ENCODE measurements at regions not wholly inside any gene's neighbourhood (a gene's known extent, or its start where the extent isn't known, plus 50 kb on each side); places are given as distances from the start of the nearest gene placed in this dataset.

GRCh38 chr18:75783566-75784281 lies 356.2 kb upstream of the SMIM21 start:
- Histone ChIP-seq H3K9me3 (no peaks in the 10 kb centered on the region), H3K4me1 (no peaks in the 10 kb centered on the region), H3K4me3 (no peak overlapping the region), H3K9ac (ENCODE audit: low read depth in 2 of 2, low read length in 2 of 2) (no peak overlapping the region), H3K27me3 (no peaks in the 10 kb centered on the region), H3K36me3 (no peaks in the 10 kb centered on the region), H3K27ac (no peak overlapping the region)
- TF ChIP-seq CTCF (IDR thresholded peaks at IDR 0.05) = no peak
- intact Hi-C loops (cut with DNase I) = no loop called here
- no peak for DNase-seq

- Histone ChIP-seq H3K27me3 (no peaks in the 10 kb centered on the region), H3K4me1 (no peaks in the 10 kb centered on the region), H3K36me3 (no peaks in the 10 kb centered on the region), H3K4me3 (no peak overlapping the region), H3K9me3 (no peaks in the 10 kb centered on the region), H3K27ac (no peak overlapping the region), H3K9ac (ENCODE audit: low read depth in 2 of 2, low read length in 2 of 2) (no peak overlapping the region)
- no peak for DNase-seq
- no peak for TF ChIP-seq CTCF (IDR thresholded peaks at IDR 0.05)
- intact Hi-C loops (cut with DNase I) = no loop called here
Measured at GRCh38 chr18:75782826-75783225, 355.3 kb upstream of the SMIM21 start.

- DNase-seq = no peak
- Histone ChIP-seq H3K27me3 (no peaks in the 10 kb centered on the region), H3K9ac (ENCODE audit: low read depth in 2 of 2, low read length in 2 of 2) (no peak overlapping the region), H3K27ac (no peak overlapping the region), H3K4me3 (no peak overlapping the region), H3K9me3 (no peaks in the 10 kb centered on the region), H3K36me3 (no peaks in the 10 kb centered on the region), H3K4me1 (no peaks in the 10 kb centered on the region)
- TF ChIP-seq CTCF (IDR thresholded peaks at IDR 0.05) = no peak
- intact Hi-C loops (cut with DNase I) = no loop called here
Measured at GRCh38 chr18:75782204-75782603, 354.7 kb upstream of the SMIM21 start.

- Histone ChIP-seq H3K27ac (no peak overlapping the region), H3K27me3 (no peaks in the 10 kb centered on the region), H3K36me3 (no peaks in the 10 kb centered on the region), H3K4me3 (no peak overlapping the region), H3K4me1 (no peaks in the 10 kb centered on the region), H3K9me3 (no peaks in the 10 kb centered on the region), H3K9ac (ENCODE audit: low read depth in 2 of 2, low read length in 2 of 2) (no peak overlapping the region)
- intact Hi-C loops (cut with DNase I) = no loop called here
- no peak for DNase-seq
- TF ChIP-seq CTCF (IDR thresholded peaks at IDR 0.05) = no peak
Measured at GRCh38 chr18:75779910-75780309, 352.4 kb upstream of the SMIM21 start.

- intact Hi-C loops (cut with DNase I) = no loop called here
- Histone ChIP-seq H3K27ac (no peak overlapping the region), H3K36me3 (no peaks in the 10 kb centered on the region), H3K9ac (ENCODE audit: low read depth in 2 of 2, low read length in 2 of 2) (no peak overlapping the region), H3K9me3 (no peaks in the 10 kb centered on the region), H3K4me3 (no peak overlapping the region), H3K27me3 (no peaks in the 10 kb centered on the region), H3K4me1 (no peaks in the 10 kb centered on the region)
- DNase-seq = no peak
- no peak for TF ChIP-seq CTCF (IDR thresholded peaks at IDR 0.05)
Measured at GRCh38 chr18:75779450-75779849, 351.9 kb upstream of the SMIM21 start.
